ENCODE measurements at regions not wholly inside any gene's neighbourhood (a gene's known extent, or its start where the extent isn't known, plus 50 kb on each side); places are given as distances from the start of the nearest gene placed in this dataset.

GRCh38 chr5:171635561-171636245 is 149.9 kb upstream of the SMIM23 start:
- intact Hi-C loops (cut with DNase I): no loop called here
- DNase-seq (no peak), ATAC-seq (no peak)

- DNase-seq: no peak
- ATAC-seq: no peak
- intact Hi-C loops (cut with DNase I): no loop called here
Observed at GRCh38 chr5:171637811-171638210, 147.8 kb upstream of the SMIM23 start.

GRCh38 chr5:171639205-171639621 is 146.4 kb upstream of the SMIM23 start:
- no peak for DNase-seq
- intact Hi-C loops (cut with DNase I): no loop called here
- no peak for ATAC-seq

- intact Hi-C loops (cut with DNase I): loop anchor here in 1 of 2 donors (5.0 kb wide), 2 partner anchors 112 to 202 kb away; no protein-coding TSS in a partner anchor
- DNase-seq (no peak), ATAC-seq (no peak)
Observed at GRCh38 chr5:171639966-171640365, 145.7 kb upstream of the SMIM23 start.

GRCh38 chr5:171640480-171640879 is 145.1 kb upstream of the SMIM23 start:
- intact Hi-C loops (cut with DNase I): loop anchor here in 1 of 2 donors (5.0 kb wide), 2 partner anchors 112 to 202 kb away; no protein-coding TSS in a partner anchor
- DNase-seq: peak; percentile 39

GRCh38 chr5:171641891-171642290 is 143.7 kb upstream of the SMIM23 start:
- intact Hi-C loops (cut with DNase I): loop anchor here in 1 of 2 donors (5.0 kb wide), 2 partner anchors 110 to 200 kb away; no protein-coding TSS in a partner anchor
- ATAC-seq (no peak), DNase-seq (no peak)

More at GRCh38 chr5:171640480-171640879, 145.1 kb upstream of the SMIM23 start:
- peak; percentile 74 to 82 for ATAC-seq

- DNase-seq (no peak), ATAC-seq (no peak)
- intact Hi-C loops (cut with DNase I): loop anchor here in 1 of 2 donors (5.0 kb wide), 2 partner anchors 109 to 199 kb away; no protein-coding TSS in a partner anchor
Observed at GRCh38 chr5:171642894-171643293, 142.7 kb upstream of the SMIM23 start.

- no peak for ATAC-seq
- DNase-seq: no peak
- intact Hi-C loops (cut with DNase I): loop anchor here in 1 of 2 donors (5.0 kb wide), 2 partner anchors 108 to 198 kb away; no protein-coding TSS in a partner anchor
Observed at GRCh38 chr5:171644536-171644935, 141.1 kb upstream of the SMIM23 start.

GRCh38 chr5:171646102-171647042 is 139.2 kb upstream of the SMIM23 start:
- ATAC-seq (no peak), DNase-seq (no peak)
- intact Hi-C loops (cut with DNase I): no loop called here

- intact Hi-C loops (cut with DNase I): no loop called here
- DNase-seq (no peak), ATAC-seq (peak; percentile 67 to 77)
Observed at GRCh38 chr5:171647043-171647903, 138.3 kb upstream of the SMIM23 start.

GRCh38 chr5:171647904-171648260 is 137.7 kb upstream of the SMIM23 start:
- ATAC-seq: no peak
- intact Hi-C loops (cut with DNase I): no loop called here

GRCh38 chr5:171648279-171649074 is 137.1 kb upstream of the SMIM23 start:
- intact Hi-C loops (cut with DNase I): no loop called here
- ATAC-seq (no peak), DNase-seq (no peak)

More at GRCh38 chr5:171647904-171648260, 137.7 kb upstream of the SMIM23 start:
- no peak for DNase-seq

GRCh38 chr5:171649075-171649401 is 136.6 kb upstream of the SMIM23 start:
- ATAC-seq (no peak), DNase-seq (no peak)
- intact Hi-C loops (cut with DNase I): no loop called here

GRCh38 chr5:171650597-171650996 is 135.0 kb upstream of the SMIM23 start:
- intact Hi-C loops (cut with DNase I): no loop called here
- DNase-seq (no peak), ATAC-seq (no peak)

- ATAC-seq (no peak), DNase-seq (no peak)
- intact Hi-C loops (cut with DNase I): no loop called here
Observed at GRCh38 chr5:171651102-171651501, 134.5 kb upstream of the SMIM23 start.

- ATAC-seq (no peak), DNase-seq (no peak)
- intact Hi-C loops (cut with DNase I): no loop called here
Observed at GRCh38 chr5:171654881-171655280, 130.7 kb upstream of the SMIM23 start.

- no peak for ATAC-seq
- intact Hi-C loops (cut with DNase I): no loop called here
- no peak for DNase-seq
Observed at GRCh38 chr5:171657473-171657872, 128.1 kb upstream of the SMIM23 start.

- intact Hi-C loops (cut with DNase I): no loop called here
Observed at GRCh38 chr5:171659896-171660295, 125.7 kb upstream of the SMIM23 start.

More at GRCh38 chr5:171659896-171660295, 125.7 kb upstream of the SMIM23 start:
- ATAC-seq (no peak), DNase-seq (no peak)
